Mucosa of descending colon (tissue), 3 donors: ENCODE measurements at regions not wholly inside any gene's neighbourhood (a gene's known extent, or its start where the extent isn't known, plus 50 kb on each side); places are given as distances from the start of the nearest gene placed in this dataset.

Source experiments
- ATAC-seq: fragments of 200-7000 bp; cut with Tn5 transposase; one replicate; pipeline ENCODE4 v1.9.1; 2020; ENCODE audit warnings: mild to moderate bottlenecking, moderate library complexity
- DNase-seq, 3 donors: peaks; one replicate each; pipeline ENCODE4 v3.0.0-alpha.2; 2020
- H3K36me3 ChIP-seq: fragments of 200-600 bp; one replicate; pipeline ENCODE4 v1.8.0; 2021; ENCODE audit warnings: low read depth, mild to moderate bottlenecking
- H3K4me1 ChIP-seq: fragments of 200-600 bp; one replicate; pipeline ENCODE4 v1.8.0; 2021; ENCODE audit warnings: low read depth, mild to moderate bottlenecking
- H3K4me3 ChIP-seq: fragments of 200-600 bp; one replicate; pipeline ENCODE4 v1.8.0; 2021; ENCODE audit warnings: mild to moderate bottlenecking
- H3K9me3 ChIP-seq: fragments of 200-600 bp; one replicate; pipeline ENCODE4 v1.8.0; 2021; ENCODE audit warnings: mild to moderate bottlenecking
- CTCF ChIP-seq: fragments of 200-600 bp; IDR thresholded peaks from one replicate; pipeline ENCODE4 v1.8.0; 2022; ENCODE audit warnings: antibody characterized with exemption, mild to moderate bottlenecking
- intact Hi-C, 2 donors: fragments of 100-400 bp; cut with DNase I in 1 of 2; cut with micrococcal nuclease in 1 of 2; formaldehyde crosslinking; loops; one replicate each; pipeline versions ENCODE4 v1.11.0 to v1.11.1; 2022; cut with DNase I, micrococcal nuclease
- donor health status: DM: no; HTN: no; CAD: no; lungs with moderate emphysema.
- donor health status: DM: no; HTN: no; CAD: no.
- donor health status: DM: no; HTN: yes; CAD: no.

- Histone ChIP-seq H3K9me3 (no peaks in the 10 kb centered on the region), H3K4me1 (no peaks in the 10 kb centered on the region), H3K4me3 (no peak overlapping the region), H3K36me3 (no peaks in the 10 kb centered on the region)
- intact Hi-C loops, result no loop called here
- TF ChIP-seq CTCF, result no peak
- no peak for DNase-seq
- no peak for ATAC-seq
Observed at GRCh38 chr2:192957425-192957824, 762.7 kb upstream of the TMEFF2 start.

GRCh38 chr2:192953116-192953515 is 758.4 kb upstream of the TMEFF2 start:
- Histone ChIP-seq H3K4me1 (no peaks in the 10 kb centered on the region), H3K36me3 (no peaks in the 10 kb centered on the region), H3K9me3 (no peaks in the 10 kb centered on the region), H3K4me3 (no peak overlapping the region)
- ATAC-seq, result no peak
- TF ChIP-seq CTCF, result no peak
- intact Hi-C loops, result no loop called here
- no peak for DNase-seq

- Histone ChIP-seq H3K4me1 (no peaks in the 10 kb centered on the region), H3K9me3 (no peaks in the 10 kb centered on the region), H3K4me3 (no peak overlapping the region), H3K36me3 (no peaks in the 10 kb centered on the region)
- no peak for TF ChIP-seq CTCF
- intact Hi-C loops, result no loop called here
- ATAC-seq (no peak), DNase-seq (no peak)
Observed at GRCh38 chr2:192952245-192952644, 757.5 kb upstream of the TMEFF2 start.

GRCh38 chr2:192948316-192948715 is 753.6 kb upstream of the TMEFF2 start:
- Histone ChIP-seq H3K36me3 (no peaks in the 10 kb centered on the region), H3K9me3 (no peaks in the 10 kb centered on the region), H3K4me1 (no peaks in the 10 kb centered on the region), H3K4me3 (no peak overlapping the region)
- intact Hi-C loops, result no loop called here
- DNase-seq (no peak), ATAC-seq (no peak)
- TF ChIP-seq CTCF, result no peak

- DNase-seq, result no peak
- no peak for TF ChIP-seq CTCF
- intact Hi-C loops, result no loop called here
- Histone ChIP-seq H3K36me3 (no peaks in the 10 kb centered on the region), H3K4me1 (no peaks in the 10 kb centered on the region), H3K9me3 (no peaks in the 10 kb centered on the region), H3K4me3 (no peak overlapping the region)
- ATAC-seq, result no peak
Observed at GRCh38 chr2:192947352-192947751, 752.6 kb upstream of the TMEFF2 start.

GRCh38 chr2:192940767-192941166 is 746.0 kb upstream of the TMEFF2 start:
- Histone ChIP-seq H3K4me1 (no peaks in the 10 kb centered on the region), H3K4me3 (no peak overlapping the region), H3K36me3 (no peaks in the 10 kb centered on the region), H3K9me3 (no peaks in the 10 kb centered on the region)
- no peak for ATAC-seq
- no peak for DNase-seq
- no peak for TF ChIP-seq CTCF
- intact Hi-C loops, result no loop called here
